A549 (cell line): ENCODE measurements at regions not wholly inside any gene's neighbourhood (a gene's known extent, or its start where the extent isn't known, plus 50 kb on each side); places are given as distances from the start of the nearest gene placed in this dataset.

ENCODE experiments used
- CHD2 ChIP-seq: fragments of 150-350 bp; IDR thresholded peaks from 2 replicates; pipeline ENCODE4 v1.6.1; 2014; ENCODE audit warnings: low read length; ENCODE audit not compliant: partially characterized antibody
- POLR2A ChIP-seq: IDR thresholded peaks from 2 replicates; pipeline ENCODE4 v1.6.1; 2012; ENCODE audit warnings: mild to moderate bottlenecking, low read length
- RAD21 ChIP-seq, 2 experiments: fragments of >200 bp in 1 of 2; sonication (Bioruptor Twin) in 1 of 2; formaldehyde crosslinking in 1 of 2; IDR thresholded peaks in 1 of 2; conservative IDR thresholded peaks in 1 of 2; 2 replicates in 1 of 2; 3 replicates in 1 of 2; pipeline ENCODE4 v1.6.1; 2012 to 2018; ENCODE audit warnings: inconsistent platforms in 1 of 2
- REST ChIP-seq: fragments of 200-600 bp; sonication (generic); IDR thresholded peaks from 2 replicates; pipeline ENCODE4 v1.6.1; 2016; ENCODE audit warnings: antibody characterized with exemption, mild to moderate bottlenecking, moderate library complexity
- RNF2 ChIP-seq: fragments of 200-600 bp; sonication (generic); IDR thresholded peaks from 2 replicates; pipeline ENCODE4 v1.6.1; 2016; ENCODE audit warnings: low read depth, mild to moderate bottlenecking, antibody characterized with exemption, moderate library complexity, borderline replicate concordance
- SREBF2 ChIP-seq: fragments of 450-650 bp; IDR thresholded peaks from 2 replicates; pipeline ENCODE4 v1.6.1; 2014; ENCODE audit warnings: mild to moderate bottlenecking, moderate library complexity
- TF ChIP-seq, protein P1 (sequence below): fragments of 150-350 bp; IDR thresholded peaks from 2 replicates; pipeline ENCODE4 v1.6.1; 2014; ENCODE audit warnings: low read depth, mild to moderate bottlenecking, low read length
- TF ChIP-seq, protein P2 (sequence below): fragments of >200 bp; sonication (Bioruptor Twin); formaldehyde crosslinking; IDR thresholded peaks from 3 replicates; pipeline ENCODE4 v1.5.1; 2016
- TF ChIP-seq, protein P3 (sequence below): fragments of 450-650 bp; IDR thresholded peaks from 2 replicates; pipeline ENCODE4 v1.6.1; 2014; ENCODE audit warnings: antibody characterized with exemption

DNA sequence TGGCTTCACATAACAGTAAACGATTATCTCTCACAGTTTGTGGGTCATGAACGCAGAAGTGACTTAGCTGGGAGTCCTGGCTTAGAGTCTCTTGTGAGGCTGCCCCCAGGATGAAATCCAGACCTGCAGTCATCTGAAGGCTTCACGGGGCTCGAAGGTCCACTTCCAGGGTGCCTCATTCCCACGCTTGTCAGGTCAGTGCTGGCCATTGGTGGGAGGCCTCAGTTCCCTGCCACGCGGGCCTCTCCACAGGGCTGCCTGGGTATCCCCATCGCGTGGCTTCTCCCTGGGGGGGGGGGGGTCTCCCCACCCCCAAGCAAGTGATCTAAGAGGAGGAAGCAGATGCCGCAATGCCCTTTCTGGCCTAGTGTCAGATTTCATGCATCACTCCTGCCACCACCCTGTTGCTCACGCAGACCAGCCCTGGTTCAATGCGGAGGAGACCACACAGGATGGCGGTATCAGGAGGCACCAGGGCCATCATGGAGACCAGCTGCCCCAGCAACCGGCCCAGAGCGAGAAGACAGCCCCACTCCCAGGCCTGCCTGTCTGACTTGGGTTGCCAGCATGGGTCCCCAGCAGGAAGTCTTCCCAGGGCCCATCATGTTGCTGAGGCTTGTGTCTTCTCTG is 77.3 kb upstream of the CDH5 start:
- TF ChIP-seq, protein P1, sequence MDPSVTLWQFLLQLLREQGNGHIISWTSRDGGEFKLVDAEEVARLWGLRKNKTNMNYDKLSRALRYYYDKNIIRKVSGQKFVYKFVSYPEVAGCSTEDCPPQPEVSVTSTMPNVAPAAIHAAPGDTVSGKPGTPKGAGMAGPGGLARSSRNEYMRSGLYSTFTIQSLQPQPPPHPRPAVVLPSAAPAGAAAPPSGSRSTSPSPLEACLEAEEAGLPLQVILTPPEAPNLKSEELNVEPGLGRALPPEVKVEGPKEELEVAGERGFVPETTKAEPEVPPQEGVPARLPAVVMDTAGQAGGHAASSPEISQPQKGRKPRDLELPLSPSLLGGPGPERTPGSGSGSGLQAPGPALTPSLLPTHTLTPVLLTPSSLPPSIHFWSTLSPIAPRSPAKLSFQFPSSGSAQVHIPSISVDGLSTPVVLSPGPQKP, result no peak
- TF ChIP-seq, protein P2, sequence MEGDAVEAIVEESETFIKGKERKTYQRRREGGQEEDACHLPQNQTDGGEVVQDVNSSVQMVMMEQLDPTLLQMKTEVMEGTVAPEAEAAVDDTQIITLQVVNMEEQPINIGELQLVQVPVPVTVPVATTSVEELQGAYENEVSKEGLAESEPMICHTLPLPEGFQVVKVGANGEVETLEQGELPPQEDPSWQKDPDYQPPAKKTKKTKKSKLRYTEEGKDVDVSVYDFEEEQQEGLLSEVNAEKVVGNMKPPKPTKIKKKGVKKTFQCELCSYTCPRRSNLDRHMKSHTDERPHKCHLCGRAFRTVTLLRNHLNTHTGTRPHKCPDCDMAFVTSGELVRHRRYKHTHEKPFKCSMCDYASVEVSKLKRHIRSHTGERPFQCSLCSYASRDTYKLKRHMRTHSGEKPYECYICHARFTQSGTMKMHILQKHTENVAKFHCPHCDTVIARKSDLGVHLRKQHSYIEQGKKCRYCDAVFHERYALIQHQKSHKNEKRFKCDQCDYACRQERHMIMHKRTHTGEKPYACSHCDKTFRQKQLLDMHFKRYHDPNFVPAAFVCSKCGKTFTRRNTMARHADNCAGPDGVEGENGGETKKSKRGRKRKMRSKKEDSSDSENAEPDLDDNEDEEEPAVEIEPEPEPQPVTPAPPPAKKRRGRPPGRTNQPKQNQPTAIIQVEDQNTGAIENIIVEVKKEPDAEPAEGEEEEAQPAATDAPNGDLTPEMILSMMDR, result no peak
- TF ChIP-seq CHD2, result no peak
- TF ChIP-seq RAD21 (conservative IDR thresholded peaks at IDR 0.05 in 1 of 2, IDR thresholded peaks at IDR 0.05 in 1 of 2), result no peak
- TF ChIP-seq SREBF2, result no peak
- no peak for TF ChIP-seq POLR2A
- no peak for TF ChIP-seq REST
- no peak for TF ChIP-seq RNF2
- TF ChIP-seq, protein P3, sequence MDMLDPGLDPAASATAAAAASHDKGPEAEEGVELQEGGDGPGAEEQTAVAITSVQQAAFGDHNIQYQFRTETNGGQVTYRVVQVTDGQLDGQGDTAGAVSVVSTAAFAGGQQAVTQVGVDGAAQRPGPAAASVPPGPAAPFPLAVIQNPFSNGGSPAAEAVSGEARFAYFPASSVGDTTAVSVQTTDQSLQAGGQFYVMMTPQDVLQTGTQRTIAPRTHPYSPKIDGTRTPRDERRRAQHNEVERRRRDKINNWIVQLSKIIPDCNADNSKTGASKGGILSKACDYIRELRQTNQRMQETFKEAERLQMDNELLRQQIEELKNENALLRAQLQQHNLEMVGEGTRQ, result no peak
